Left lung (tissue), 4 donors: ENCODE measurements at regions not wholly inside any gene's neighbourhood (a gene's known extent, or its start where the extent isn't known, plus 50 kb on each side); places are given as distances from the start of the nearest gene placed in this dataset.

ENCODE experiments used
- ATAC-seq: fragments of 200-7000 bp; cut with Tn5 transposase; one replicate; pipeline ENCODE4 v1.9.1; 2020; ENCODE audit warnings: moderate library complexity
- DNase-seq, 4 donors: peaks; one replicate each; pipeline ENCODE4 v3.0.0-alpha.2; 2013 to 2020
- H3K27ac ChIP-seq, 2 donors: fragments of 200-600 bp; sonication (generic) in 1 of 2; one replicate each; pipeline versions ENCODE4 v1.5.0 to v1.8.0; 2020 to 2021
- H3K27me3 ChIP-seq, 2 donors: fragments of 200-600 bp; sonication (generic) in 1 of 2; one replicate each; pipeline versions ENCODE4 v1.5.0 to v1.8.0; 2020 to 2021
- H3K36me3 ChIP-seq, 2 donors: fragments of 200-600 bp; sonication (generic) in 1 of 2; one replicate each; pipeline versions ENCODE4 v1.5.0 to v1.8.0; 2020 to 2021
- H3K4me1 ChIP-seq, 2 donors: fragments of 200-600 bp; one replicate each; pipeline ENCODE4 v1.8.0; 2021
- H3K4me3 ChIP-seq, 2 donors: fragments of 200-600 bp; sonication (generic) in 1 of 2; one replicate each; pipeline versions ENCODE4 v1.5.0 to v1.8.0; 2020 to 2021; ENCODE audit warnings: mild to moderate bottlenecking in 1 of 2
- H3K9me3 ChIP-seq, 2 donors: fragments of 200-600 bp; sonication (generic) in 1 of 2; one replicate each; pipeline versions ENCODE4 v1.5.0 to v1.8.0; 2020 to 2021
- intact Hi-C, 2 donors: fragments of 100-400 bp; cut with DNase I; formaldehyde crosslinking; loops; one replicate each; pipeline versions ENCODE4 v1.11.2 to v1.14.2; 2022
- TF ChIP-seq, protein P1 (sequence below), 2 donors: fragments of 200-600 bp; sonication (generic) in 1 of 2; IDR thresholded peaks; one replicate each; pipeline versions ENCODE4 v1.5.0 to v1.8.0; 2021; ENCODE audit warnings: antibody characterized with exemption in 2 of 2
- donor health status: DM: no; HTN: yes; CAD: no.
- donor health status: DM: no; HTN: no; CAD: no.

DNA sequence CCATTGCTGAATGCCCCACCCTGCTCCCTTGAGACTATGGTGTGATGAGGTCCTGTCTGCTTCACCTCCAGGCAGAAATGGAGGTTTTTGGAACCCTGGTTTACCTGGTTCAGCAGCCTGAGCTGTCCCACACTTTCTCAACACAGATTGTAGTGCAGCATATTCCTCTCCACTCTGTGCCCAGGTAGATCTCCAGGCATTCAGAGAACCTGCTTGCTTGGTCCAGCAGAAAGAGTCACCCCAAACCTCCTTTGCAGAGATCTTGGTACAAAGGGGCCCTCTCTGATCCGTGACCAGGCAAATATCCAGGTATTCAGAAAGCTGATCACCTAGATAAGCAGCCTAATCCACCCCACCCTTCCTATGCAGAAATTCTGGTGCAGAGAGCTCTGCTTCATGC lies 1288.2 kb upstream of the CRIM1 start:
- H3K36me3 ChIP-seq = no peaks in the 10 kb centered on the region
- ATAC-seq (no peak), DNase-seq (no peak)
- TF ChIP-seq, protein P1, sequence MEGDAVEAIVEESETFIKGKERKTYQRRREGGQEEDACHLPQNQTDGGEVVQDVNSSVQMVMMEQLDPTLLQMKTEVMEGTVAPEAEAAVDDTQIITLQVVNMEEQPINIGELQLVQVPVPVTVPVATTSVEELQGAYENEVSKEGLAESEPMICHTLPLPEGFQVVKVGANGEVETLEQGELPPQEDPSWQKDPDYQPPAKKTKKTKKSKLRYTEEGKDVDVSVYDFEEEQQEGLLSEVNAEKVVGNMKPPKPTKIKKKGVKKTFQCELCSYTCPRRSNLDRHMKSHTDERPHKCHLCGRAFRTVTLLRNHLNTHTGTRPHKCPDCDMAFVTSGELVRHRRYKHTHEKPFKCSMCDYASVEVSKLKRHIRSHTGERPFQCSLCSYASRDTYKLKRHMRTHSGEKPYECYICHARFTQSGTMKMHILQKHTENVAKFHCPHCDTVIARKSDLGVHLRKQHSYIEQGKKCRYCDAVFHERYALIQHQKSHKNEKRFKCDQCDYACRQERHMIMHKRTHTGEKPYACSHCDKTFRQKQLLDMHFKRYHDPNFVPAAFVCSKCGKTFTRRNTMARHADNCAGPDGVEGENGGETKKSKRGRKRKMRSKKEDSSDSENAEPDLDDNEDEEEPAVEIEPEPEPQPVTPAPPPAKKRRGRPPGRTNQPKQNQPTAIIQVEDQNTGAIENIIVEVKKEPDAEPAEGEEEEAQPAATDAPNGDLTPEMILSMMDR (IDR thresholded peaks at IDR 0.05) = no peak
- H3K4me1 ChIP-seq = no peaks in the 10 kb centered on the region
- no peak overlapping the region for H3K4me3 ChIP-seq
- no peaks in the 10 kb centered on the region for H3K27me3 ChIP-seq
- H3K27ac ChIP-seq = no peak overlapping the region
- H3K9me3 ChIP-seq = peaks cover 0 to 27% of the 10 kb centered on the region in 2 donors
- intact Hi-C loops = no loop called here

- no peak for ATAC-seq
- intact Hi-C loops = no loop called here
- Histone ChIP-seq H3K27ac (no peak overlapping the region), H3K27me3 (no peaks in the 10 kb centered on the region), H3K9me3 (peaks cover 0 to 8% of the 10 kb centered on the region in 2 donors), H3K4me1 (no peaks in the 10 kb centered on the region), H3K36me3 (no peaks in the 10 kb centered on the region), H3K4me3 (no peak overlapping the region)
- TF ChIP-seq, protein P1 (IDR thresholded peaks at IDR 0.05) = no peak
- no peak for DNase-seq
Observed at GRCh38 chr2:35063836-35064235, 1291.7 kb upstream of the CRIM1 start.

DNA sequence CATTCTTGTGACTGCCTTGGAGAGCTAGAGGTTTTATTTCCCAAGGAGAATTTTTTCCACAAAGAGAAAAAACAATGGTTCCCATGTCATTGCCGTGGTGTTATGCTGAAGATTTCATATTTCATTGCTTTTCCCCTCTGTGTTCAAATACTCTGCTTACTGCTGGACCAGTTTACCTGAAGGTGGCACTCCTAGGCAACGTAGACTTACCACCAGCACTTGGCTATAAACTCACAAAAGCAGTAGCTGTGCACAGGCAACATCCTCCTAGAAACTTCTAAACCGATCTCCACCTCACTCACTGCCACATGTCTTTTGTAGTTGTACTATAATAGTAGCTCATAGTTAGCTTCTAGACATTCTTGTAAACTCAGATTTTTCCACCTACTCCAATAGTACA lies 1319.7 kb upstream of the CRIM1 start:
- TF ChIP-seq, protein P1 (IDR thresholded peaks at IDR 0.05) = no peak
- Histone ChIP-seq H3K4me1 (no peaks in the 10 kb centered on the region), H3K36me3 (no peaks in the 10 kb centered on the region), H3K4me3 (no peak overlapping the region), H3K27ac (no peak overlapping the region), H3K27me3 (no peaks in the 10 kb centered on the region), H3K9me3 (peaks cover 0 to 8% of the 10 kb centered on the region in 2 donors)
- intact Hi-C loops = no loop called here
- ATAC-seq (no peak), DNase-seq (peak in 1 of 4 donors; percentile 0)

DNA sequence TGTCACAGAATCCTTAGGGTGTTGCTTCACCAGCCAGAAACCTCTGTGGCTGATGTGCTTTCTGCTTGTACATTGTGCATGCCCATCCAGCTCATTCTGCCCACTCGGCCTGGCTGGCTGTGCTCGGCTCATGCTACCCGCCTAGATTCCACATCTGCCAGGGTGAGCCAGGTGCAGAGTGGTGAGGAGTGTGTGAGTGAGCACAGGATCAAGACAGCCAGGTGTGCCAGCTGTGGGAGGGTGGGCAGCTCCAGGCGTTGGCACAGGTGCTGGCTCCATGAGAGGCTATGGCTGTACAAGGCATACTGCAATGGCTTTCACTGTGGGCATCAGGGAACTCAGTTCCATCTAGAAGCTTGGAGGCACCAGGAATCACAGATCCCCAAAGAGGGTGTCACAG lies 1321.8 kb upstream of the CRIM1 start:
- no peak for ATAC-seq
- no peaks in the 10 kb centered on the region for H3K27me3 ChIP-seq
- peak in 1 of 4 donors; percentile 49 for DNase-seq
- peaks cover 0 to 8% of the 10 kb centered on the region in 2 donors for H3K9me3 ChIP-seq
- TF ChIP-seq, protein P1 (IDR thresholded peaks at IDR 0.05) = no peak
- no peaks in the 10 kb centered on the region for H3K4me1 ChIP-seq
- no peaks in the 10 kb centered on the region for H3K36me3 ChIP-seq
- intact Hi-C loops = no loop called here
- no peak overlapping the region for H3K27ac ChIP-seq
- H3K4me3 ChIP-seq = no peak overlapping the region

DNA sequence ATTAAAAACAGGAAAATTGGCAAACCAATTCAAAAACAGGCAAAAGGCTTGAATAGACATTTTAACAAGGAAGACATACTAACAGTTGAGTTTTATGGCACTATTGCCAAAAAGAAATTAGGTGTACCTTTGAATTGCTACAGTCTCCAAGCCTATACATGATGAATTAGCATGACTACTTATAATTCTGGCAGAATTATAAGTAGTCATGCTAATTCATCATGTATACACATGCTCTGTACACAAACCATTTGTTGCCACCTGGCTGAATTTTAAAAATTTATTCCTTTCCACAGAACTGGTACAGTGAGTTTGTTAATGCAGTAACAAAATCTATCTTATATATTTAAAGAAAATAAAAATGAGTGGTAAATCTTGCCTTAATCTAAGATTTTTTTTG lies 1332.0 kb upstream of the CRIM1 start:
- Histone ChIP-seq H3K36me3 (no peaks in the 10 kb centered on the region), H3K27ac (no peak overlapping the region), H3K4me1 (no peaks in the 10 kb centered on the region), H3K4me3 (no peak overlapping the region), H3K9me3 (no peaks in the 10 kb centered on the region), H3K27me3 (no peaks in the 10 kb centered on the region)
- ATAC-seq = no peak
- TF ChIP-seq, protein P1 (IDR thresholded peaks at IDR 0.05) = no peak
- no peak for DNase-seq
- intact Hi-C loops = no loop called here
